ENCODE measurements at regions not wholly inside any gene's neighbourhood (a gene's known extent, or its start where the extent isn't known, plus 50 kb on each side); places are given as distances from the start of the nearest gene placed in this dataset.

DNA sequence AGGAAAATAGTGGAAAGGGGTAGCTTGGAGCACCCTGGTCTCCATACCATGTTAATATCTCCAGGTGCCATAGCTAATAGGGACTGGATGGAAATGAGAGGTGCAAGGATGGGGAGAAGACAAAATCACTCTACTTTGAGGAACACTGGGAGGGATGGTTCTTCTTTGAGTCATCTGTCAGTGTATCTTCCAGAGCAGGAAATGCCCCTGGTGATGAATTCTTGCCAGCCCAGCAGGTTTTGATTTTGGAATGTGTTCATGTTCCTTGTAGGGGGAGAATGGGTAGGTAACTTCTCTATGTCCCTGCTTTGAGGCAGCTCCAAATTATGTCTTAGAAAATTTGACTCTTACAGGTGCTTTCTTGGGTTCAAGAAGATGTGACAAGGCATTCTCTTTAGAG is 177.0 kb upstream of the GLI3 start:
- H3K27ac ChIP-seq (ENCODE audit: poor library complexity, severe bottlenecking) = no peak overlapping the region
- peak; percentile 76 for ATAC-seq (ENCODE audit: low read depth)

DNA sequence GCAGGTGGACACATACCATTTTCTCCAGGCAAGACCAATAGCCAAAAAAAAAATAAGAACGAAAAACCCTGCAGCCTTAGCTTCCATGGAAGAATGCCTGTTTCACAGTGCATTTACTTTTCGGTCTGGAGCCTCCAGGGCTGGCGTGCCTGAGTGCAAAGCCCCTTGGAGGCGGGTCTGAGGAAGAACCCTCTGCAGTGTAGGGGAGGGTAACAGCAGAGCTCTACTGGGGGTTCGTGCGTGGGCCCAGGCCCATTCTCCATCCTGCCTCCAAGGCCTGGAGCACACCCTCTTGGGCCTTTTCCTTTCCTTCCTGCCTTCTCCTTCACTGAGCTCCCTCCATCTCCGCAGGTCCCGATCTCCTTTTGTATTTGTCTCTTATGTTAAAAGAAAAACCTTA is 172.3 kb upstream of the GLI3 start:
- ATAC-seq (ENCODE audit: low read depth) (no peak), DNase-seq (ENCODE audit: low spot score) (no peak)
- Histone ChIP-seq H3K4me1 (ENCODE audit: insufficient read depth, poor library complexity, severe bottlenecking) (peaks cover 6% of the 10 kb centered on the region), H3K27me3 (ENCODE audit: insufficient read depth, poor library complexity, severe bottlenecking) (no peaks in the 10 kb centered on the region), H3K9me3 (ENCODE audit: severe bottlenecking) (no peaks in the 10 kb centered on the region), H3K27ac (ENCODE audit: poor library complexity, severe bottlenecking) (no peak overlapping the region), H3K36me3 (ENCODE audit: low read depth) (no peaks in the 10 kb centered on the region), H3K4me3 (ENCODE audit: severe bottlenecking) (no peak overlapping the region)
- TF ChIP-seq, protein P1, sequence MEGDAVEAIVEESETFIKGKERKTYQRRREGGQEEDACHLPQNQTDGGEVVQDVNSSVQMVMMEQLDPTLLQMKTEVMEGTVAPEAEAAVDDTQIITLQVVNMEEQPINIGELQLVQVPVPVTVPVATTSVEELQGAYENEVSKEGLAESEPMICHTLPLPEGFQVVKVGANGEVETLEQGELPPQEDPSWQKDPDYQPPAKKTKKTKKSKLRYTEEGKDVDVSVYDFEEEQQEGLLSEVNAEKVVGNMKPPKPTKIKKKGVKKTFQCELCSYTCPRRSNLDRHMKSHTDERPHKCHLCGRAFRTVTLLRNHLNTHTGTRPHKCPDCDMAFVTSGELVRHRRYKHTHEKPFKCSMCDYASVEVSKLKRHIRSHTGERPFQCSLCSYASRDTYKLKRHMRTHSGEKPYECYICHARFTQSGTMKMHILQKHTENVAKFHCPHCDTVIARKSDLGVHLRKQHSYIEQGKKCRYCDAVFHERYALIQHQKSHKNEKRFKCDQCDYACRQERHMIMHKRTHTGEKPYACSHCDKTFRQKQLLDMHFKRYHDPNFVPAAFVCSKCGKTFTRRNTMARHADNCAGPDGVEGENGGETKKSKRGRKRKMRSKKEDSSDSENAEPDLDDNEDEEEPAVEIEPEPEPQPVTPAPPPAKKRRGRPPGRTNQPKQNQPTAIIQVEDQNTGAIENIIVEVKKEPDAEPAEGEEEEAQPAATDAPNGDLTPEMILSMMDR (IDR thresholded peaks at IDR 0.05; ENCODE audit: poor library complexity, severe bottlenecking) = no peak

More for the DNA sequence above, 177.0 kb upstream of the GLI3 start:
- H3K4me1 ChIP-seq (ENCODE audit: insufficient read depth, poor library complexity, severe bottlenecking) = peaks cover 12% of the 10 kb centered on the region
- no peaks in the 10 kb centered on the region for H3K36me3 ChIP-seq (ENCODE audit: low read depth)
- no peak for DNase-seq (ENCODE audit: low spot score)
- H3K4me3 ChIP-seq (ENCODE audit: severe bottlenecking) = no peak overlapping the region
- no peaks in the 10 kb centered on the region for H3K9me3 ChIP-seq (ENCODE audit: severe bottlenecking)
- no peaks in the 10 kb centered on the region for H3K27me3 ChIP-seq (ENCODE audit: insufficient read depth, poor library complexity, severe bottlenecking)
- TF ChIP-seq, protein P1 (IDR thresholded peaks at IDR 0.05; ENCODE audit: poor library complexity, severe bottlenecking) = no peak

DNA sequence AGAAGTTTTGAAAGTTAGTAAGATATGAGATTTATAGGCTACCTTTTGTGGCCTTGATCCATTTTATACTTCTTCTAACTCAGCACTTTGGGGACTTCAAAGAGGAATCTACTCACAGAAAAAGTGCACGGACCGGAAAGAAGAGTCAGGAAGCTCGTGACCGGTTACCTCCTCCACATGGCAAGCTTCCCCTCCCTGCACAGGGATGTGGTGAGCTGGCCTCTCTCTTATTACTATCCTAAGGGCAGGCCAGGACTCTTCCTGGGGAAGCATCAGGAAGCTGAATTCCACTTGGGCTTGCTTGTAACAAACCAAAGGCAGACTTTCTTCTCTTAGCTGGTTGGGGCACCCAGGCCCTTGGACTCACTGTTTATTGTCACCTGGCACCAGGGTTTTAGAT is 170.8 kb upstream of the GLI3 start:
- Histone ChIP-seq H3K9me3 (ENCODE audit: severe bottlenecking) (no peaks in the 10 kb centered on the region), H3K4me3 (ENCODE audit: severe bottlenecking) (no peak overlapping the region), H3K27ac (ENCODE audit: poor library complexity, severe bottlenecking) (no peak overlapping the region), H3K36me3 (ENCODE audit: low read depth) (no peaks in the 10 kb centered on the region), H3K4me1 (ENCODE audit: insufficient read depth, poor library complexity, severe bottlenecking) (no peaks in the 10 kb centered on the region), H3K27me3 (ENCODE audit: insufficient read depth, poor library complexity, severe bottlenecking) (no peaks in the 10 kb centered on the region)
- TF ChIP-seq, protein P1 (IDR thresholded peaks at IDR 0.05; ENCODE audit: poor library complexity, severe bottlenecking) = no peak
- DNase-seq (ENCODE audit: low spot score) (no peak), ATAC-seq (ENCODE audit: low read depth) (no peak)

DNA sequence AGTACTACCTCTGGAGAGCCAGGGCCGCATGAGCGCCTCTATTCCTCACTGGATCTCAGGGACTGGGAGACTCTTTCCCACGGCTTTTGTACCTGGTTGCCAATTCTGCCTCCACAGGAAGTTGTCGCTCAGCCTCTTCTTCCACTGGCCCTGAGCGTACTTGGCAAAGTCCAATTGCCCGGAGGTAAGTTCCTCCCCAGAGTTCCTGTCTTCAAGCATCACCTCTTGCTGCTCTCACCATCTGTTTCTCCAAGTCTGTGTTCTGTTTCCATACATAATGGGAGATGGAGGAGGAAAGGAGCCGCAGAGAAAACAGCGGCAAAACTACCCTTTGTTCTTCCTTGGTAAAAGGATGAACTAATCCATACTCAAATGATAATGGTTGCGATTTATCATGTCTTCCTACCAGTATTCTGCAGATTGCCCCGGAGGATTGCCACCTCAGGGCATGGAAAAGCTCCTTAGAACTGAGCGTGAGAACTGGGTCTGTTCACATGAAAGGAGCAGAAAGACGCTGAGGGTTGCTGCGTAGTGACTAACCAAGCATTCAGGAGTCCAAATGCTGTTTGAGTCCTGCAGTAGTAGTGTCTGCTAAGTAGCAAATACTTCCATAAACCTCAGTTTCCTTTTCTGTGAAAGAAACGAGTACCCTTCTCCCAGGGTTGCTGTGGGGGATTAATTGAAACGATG is 170.2 kb upstream of the GLI3 start:
- DNase-seq (ENCODE audit: low spot score) = no peak

DNA sequence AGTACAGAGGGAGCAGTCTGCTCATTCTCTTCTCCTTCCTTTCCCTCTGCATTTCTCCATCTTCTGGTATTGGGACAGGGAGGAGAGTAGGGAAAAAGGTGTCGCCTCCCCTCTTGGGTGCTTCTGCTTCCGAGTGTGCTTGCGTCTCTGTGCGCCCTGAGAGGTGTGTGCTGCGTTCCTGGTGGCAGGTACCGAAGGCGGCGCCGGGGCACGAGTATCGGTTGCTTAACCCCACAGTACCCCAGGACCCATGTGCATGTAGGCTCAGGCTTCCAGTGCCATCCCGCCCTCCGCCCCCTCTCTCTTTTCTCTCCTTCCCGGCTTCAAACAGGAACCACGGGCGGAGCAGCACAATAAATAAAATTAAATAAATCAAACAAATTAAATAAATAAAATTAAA is 169.3 kb upstream of the GLI3 start:
- no peak for DNase-seq (ENCODE audit: low spot score)
- H3K27ac ChIP-seq (ENCODE audit: poor library complexity, severe bottlenecking) = no peak overlapping the region
- H3K9me3 ChIP-seq (ENCODE audit: severe bottlenecking) = no peaks in the 10 kb centered on the region
- TF ChIP-seq, protein P1 (IDR thresholded peaks at IDR 0.05; ENCODE audit: poor library complexity, severe bottlenecking) = no peak
- no peaks in the 10 kb centered on the region for H3K4me1 ChIP-seq (ENCODE audit: insufficient read depth, poor library complexity, severe bottlenecking)
- no peaks in the 10 kb centered on the region for H3K36me3 ChIP-seq (ENCODE audit: low read depth)
- H3K4me3 ChIP-seq (ENCODE audit: severe bottlenecking) = no peak overlapping the region
- ATAC-seq (ENCODE audit: low read depth) = no peak
- H3K27me3 ChIP-seq (ENCODE audit: insufficient read depth, poor library complexity, severe bottlenecking) = no peaks in the 10 kb centered on the region

More for the DNA sequence above, 170.2 kb upstream of the GLI3 start:
- no peaks in the 10 kb centered on the region for H3K4me1 ChIP-seq (ENCODE audit: insufficient read depth, poor library complexity, severe bottlenecking)
- no peaks in the 10 kb centered on the region for H3K36me3 ChIP-seq (ENCODE audit: low read depth)
- no peak overlapping the region for H3K27ac ChIP-seq (ENCODE audit: poor library complexity, severe bottlenecking)
- H3K4me3 ChIP-seq (ENCODE audit: severe bottlenecking) = no peak overlapping the region
- TF ChIP-seq, protein P1 (IDR thresholded peaks at IDR 0.05; ENCODE audit: poor library complexity, severe bottlenecking) = no peak
- no peaks in the 10 kb centered on the region for H3K27me3 ChIP-seq (ENCODE audit: insufficient read depth, poor library complexity, severe bottlenecking)
- H3K9me3 ChIP-seq (ENCODE audit: severe bottlenecking) = no peaks in the 10 kb centered on the region
- ATAC-seq (ENCODE audit: low read depth) = no peak

Data from RWPE2 (cell line).